ENCODE measurements at regions not wholly inside any gene's neighbourhood (a gene's known extent, or its start where the extent isn't known, plus 50 kb on each side); places are given as distances from the start of the nearest gene placed in this dataset.

- Histone ChIP-seq H2BK15ac (ENCODE audit: low read depth, low read length) (no peak overlapping the region), H3K9ac (ENCODE audit: extremely low read depth, insufficient read length, low read length) (no peak overlapping the region), H4K20me1 (ENCODE audit: control insufficient read depth, insufficient read depth, insufficient read length) (no peaks in the 10 kb centered on the region), H3T11ph (ENCODE audit: low read length) (no peak overlapping the region), H3K23ac (ENCODE audit: insufficient read length, low read depth, low read length) (no peak overlapping the region), H3K9me3 (ENCODE audit: control insufficient read depth, low read depth, low read length) (no peaks in the 10 kb centered on the region), H2AFZ (ENCODE audit: low read length) (no peak overlapping the region), H4K8ac (replicated peaks; ENCODE audit: insufficient read length, low read depth, low read length) (no peak overlapping the region), H2BK120ac (ENCODE audit: low read depth, low read length, poor library complexity, severe bottlenecking) (no peak overlapping the region), H3K79me1 (ENCODE audit: insufficient read depth, low read depth, low read length, poor library complexity, severe bottlenecking) (no peaks in the 10 kb centered on the region), H2BK5ac (ENCODE audit: insufficient read length, low read length) (no peak overlapping the region), H3K27me3 (ENCODE audit: insufficient read depth, low read length) (no peaks in the 10 kb centered on the region; the same call in 1 of the 2 replicates), H2AK5ac (ENCODE audit: insufficient read length, low read length) (no peak overlapping the region), H4K5ac (ENCODE audit: insufficient read length, low read depth, low read length) (no peak overlapping the region), H3K56ac (ENCODE audit: insufficient read length, low read depth, low read length) (no peak overlapping the region), H3K4ac (ENCODE audit: low read depth, low read length) (no peak overlapping the region), H3K23me2 (ENCODE audit: insufficient read length, low read depth, low read length, poor library complexity, severe bottlenecking) (no peaks in the 10 kb centered on the region), H3K14ac (ENCODE audit: insufficient read depth, low read length) (no peak overlapping the region), H3K27ac (ENCODE audit: insufficient read length, low read depth, low read length) (no peak overlapping the region), H2BK20ac (ENCODE audit: low read depth, low read length, poor library complexity, severe bottlenecking) (no peak overlapping the region), H3K4me1 (ENCODE audit: insufficient read depth, low read length) (no peaks in the 10 kb centered on the region), H3K18ac (ENCODE audit: insufficient read length, low read depth, low read length) (no peak overlapping the region), H4K91ac (ENCODE audit: insufficient read length, low read depth, low read length) (no peak overlapping the region), H2BK12ac (ENCODE audit: insufficient read length, low read depth, low read length) (no peak overlapping the region), H3K79me2 (ENCODE audit: insufficient read depth, low read length) (no peaks in the 10 kb centered on the region), H3K4me2 (ENCODE audit: insufficient read depth, insufficient read length, low read length) (no peak overlapping the region)
- H3K9me3 Mint-ChIP-seq, result no peaks in the 10 kb centered on the region; a peak in 1 of 5 replicates
- H3K27me3 Mint-ChIP-seq (ENCODE audit: low read depth), result peaks cover 21% of the 10 kb centered on the region
- no peak for TF ChIP-seq CTCF (conservative IDR thresholded peaks at IDR 0.05)
- DNase-seq, result no peak
- no peak overlapping the region for H3K27ac Mint-ChIP-seq
- no CpG with 5 or more reads among the region's 15 CpGs for WGBS (ENCODE audit: extremely low coverage, insufficient read length, low lambda C conversion rate)
- no peak overlapping the region for H3K4me3 Mint-ChIP-seq
- H3K36me3 Mint-ChIP-seq (ENCODE audit: insufficient read depth in 1 of 3, low read depth in 3 of 3), result no peaks in the 10 kb centered on the region
- peaks cover 0 to 2% of the 10 kb centered on the region in 2 experiments; a peak in 1 of 4 replicates for H3K4me1 Mint-ChIP-seq
Measured at GRCh38 chr10:42939685-42940366, 137.0 kb upstream of the RET start.

Measured in H9 (cell line).